DND-41 (cell line): ENCODE measurements at regions not wholly inside any gene's neighbourhood (a gene's known extent, or its start where the extent isn't known, plus 50 kb on each side); places are given as distances from the start of the nearest gene placed in this dataset.

Source experiments
- ATAC-seq: fragments of 200-7000 bp; cut with Tn5 transposase; 3 replicates; pipeline ENCODE4 v1.9.1; 2021; ENCODE audit warnings: low read depth; ENCODE audit not compliant: insufficient read depth
- DNase-seq: peaks from one replicate; pipeline ENCODE4 v3.0.0-alpha.2; 2020
- H2AFZ ChIP-seq: 2 replicates; pipeline ENCODE4 v1.6.0; 2012; ENCODE audit warnings: low read depth, low read length
- H3K27ac ChIP-seq: 2 replicates; pipeline ENCODE4 v1.5.1; 2012; ENCODE audit warnings: low read length, inconsistent platforms
- H3K27me3 ChIP-seq: fragments of 200-600 bp; sonication (generic); 2 replicates; pipeline ENCODE4 v1.6.0; 2012; ENCODE audit warnings: low read length, mild to moderate bottlenecking, inconsistent platforms; ENCODE audit not compliant: insufficient read depth, poor library complexity
- H3K36me3 ChIP-seq: 2 replicates; pipeline ENCODE4 v1.5.1; 2012; ENCODE audit warnings: low read length, inconsistent platforms; ENCODE audit not compliant: insufficient read depth
- H3K4me1 ChIP-seq: 2 replicates; pipeline ENCODE4 v1.5.1; 2012; ENCODE audit warnings: mild to moderate bottlenecking, low read length; ENCODE audit not compliant: insufficient read depth
- H3K4me2 ChIP-seq: 2 replicates; pipeline ENCODE4 v1.6.0; 2012; ENCODE audit warnings: mild to moderate bottlenecking, moderate library complexity, low read length, inconsistent platforms; ENCODE audit not compliant: insufficient read depth
- H3K4me3 ChIP-seq, 2 experiments: fragments of 200-600 bp in 1 of 2; shearing (Covaris generic) in 1 of 2; 2 replicates each; pipeline ENCODE4 v1.5.1; 2012 to 2016; ENCODE audit warnings: inconsistent platforms in 2 of 2, low read length in 2 of 2, mild to moderate bottlenecking in 2 of 2, low read depth in 1 of 2, moderate library complexity in 1 of 2
- H3K79me2 ChIP-seq: 2 replicates; pipeline ENCODE4 v1.6.0; 2012; ENCODE audit warnings: low read length, inconsistent platforms; ENCODE audit not compliant: insufficient read depth
- H3K9ac ChIP-seq: 2 replicates; pipeline ENCODE4 v1.6.0; 2012; ENCODE audit warnings: low read depth, mild to moderate bottlenecking, inconsistent platforms, low read length, moderate library complexity
- H3K9me3 ChIP-seq: 2 replicates; pipeline ENCODE4 v1.5.1; 2012; ENCODE audit warnings: low read length, moderate library complexity, mild to moderate bottlenecking, inconsistent platforms; ENCODE audit not compliant: insufficient read depth, severe bottlenecking
- H4K20me1 ChIP-seq: 2 replicates; pipeline ENCODE4 v1.6.0; 2012; ENCODE audit warnings: low read length; ENCODE audit not compliant: insufficient read depth
- EZH2 ChIP-seq: IDR thresholded peaks from 3 replicates; pipeline ENCODE4 v1.6.1; 2012; ENCODE audit warnings: borderline replicate concordance, low read depth, mild to moderate bottlenecking, moderate library complexity, low read length, inconsistent platforms; ENCODE audit not compliant: severe bottlenecking
- TF ChIP-seq, protein P1 (sequence below): IDR thresholded peaks from 2 replicates; pipeline ENCODE4 v1.5.1; 2012; ENCODE audit warnings: borderline replicate concordance, low read length, moderate library complexity, mild to moderate bottlenecking; ENCODE audit not compliant: poor library complexity, severe bottlenecking; ENCODE audit errors: extremely low read depth

DNA sequence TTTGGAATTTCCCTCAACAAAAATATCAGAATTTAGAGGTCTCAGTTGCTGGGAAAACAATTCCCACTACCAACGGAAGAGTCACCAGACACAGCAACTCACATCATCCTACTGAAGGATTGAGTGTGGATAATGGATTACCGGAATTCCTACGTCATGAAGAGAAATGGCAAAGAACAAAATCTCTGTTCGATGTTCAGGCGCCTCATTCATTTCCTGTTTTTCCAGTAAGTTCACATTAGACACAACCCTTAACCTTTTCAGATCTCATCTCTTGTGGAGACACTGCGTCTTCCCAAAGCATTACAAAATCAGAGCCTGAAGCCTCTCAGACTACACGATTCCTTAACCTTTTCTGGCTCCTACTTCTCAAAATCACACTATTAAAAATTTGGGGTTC, 58.5 kb upstream of the CPEB2 start:
- no peaks in the 10 kb centered on the region for H3K27me3 ChIP-seq
- H2AFZ ChIP-seq, result no peak overlapping the region
- no peak overlapping the region for H3K27ac ChIP-seq
- no peak overlapping the region for H3K9ac ChIP-seq
- DNase-seq, result no peak
- no peaks in the 10 kb centered on the region for H3K4me1 ChIP-seq
- ATAC-seq, result no peak
- TF ChIP-seq, protein P1, sequence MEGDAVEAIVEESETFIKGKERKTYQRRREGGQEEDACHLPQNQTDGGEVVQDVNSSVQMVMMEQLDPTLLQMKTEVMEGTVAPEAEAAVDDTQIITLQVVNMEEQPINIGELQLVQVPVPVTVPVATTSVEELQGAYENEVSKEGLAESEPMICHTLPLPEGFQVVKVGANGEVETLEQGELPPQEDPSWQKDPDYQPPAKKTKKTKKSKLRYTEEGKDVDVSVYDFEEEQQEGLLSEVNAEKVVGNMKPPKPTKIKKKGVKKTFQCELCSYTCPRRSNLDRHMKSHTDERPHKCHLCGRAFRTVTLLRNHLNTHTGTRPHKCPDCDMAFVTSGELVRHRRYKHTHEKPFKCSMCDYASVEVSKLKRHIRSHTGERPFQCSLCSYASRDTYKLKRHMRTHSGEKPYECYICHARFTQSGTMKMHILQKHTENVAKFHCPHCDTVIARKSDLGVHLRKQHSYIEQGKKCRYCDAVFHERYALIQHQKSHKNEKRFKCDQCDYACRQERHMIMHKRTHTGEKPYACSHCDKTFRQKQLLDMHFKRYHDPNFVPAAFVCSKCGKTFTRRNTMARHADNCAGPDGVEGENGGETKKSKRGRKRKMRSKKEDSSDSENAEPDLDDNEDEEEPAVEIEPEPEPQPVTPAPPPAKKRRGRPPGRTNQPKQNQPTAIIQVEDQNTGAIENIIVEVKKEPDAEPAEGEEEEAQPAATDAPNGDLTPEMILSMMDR, result no peak
- TF ChIP-seq EZH2, result no peak
- H3K4me2 ChIP-seq, result no peak overlapping the region
- no peaks in the 10 kb centered on the region for H4K20me1 ChIP-seq
- no peaks in the 10 kb centered on the region for H3K79me2 ChIP-seq
- H3K9me3 ChIP-seq, result no peaks in the 10 kb centered on the region
- no peak overlapping the region for H3K4me3 ChIP-seq
- H3K36me3 ChIP-seq, result no peaks in the 10 kb centered on the region

DNA sequence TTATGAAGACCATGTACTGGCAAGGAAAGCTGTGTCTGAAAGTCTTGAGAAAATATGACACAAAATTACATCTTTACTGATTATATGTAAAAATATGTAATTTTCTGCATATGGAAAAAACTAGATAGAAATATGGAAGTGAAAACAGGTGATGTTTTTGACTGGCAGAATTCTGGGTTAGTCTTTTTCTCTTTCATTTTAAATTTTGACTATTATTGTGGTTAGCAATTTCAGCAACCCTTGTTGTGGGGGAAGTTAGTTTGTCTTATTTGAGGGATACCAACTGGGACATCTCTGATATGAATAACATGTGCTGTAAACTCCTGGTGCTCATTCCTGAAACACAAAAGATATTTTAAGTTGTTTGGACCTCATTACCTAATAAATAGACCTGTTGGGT, 49.9 kb upstream of the CPEB2 start:
- no peak overlapping the region for H3K4me2 ChIP-seq
- no peak overlapping the region for H3K9ac ChIP-seq
- H3K79me2 ChIP-seq, result no peaks in the 10 kb centered on the region
- no peaks in the 10 kb centered on the region for H3K9me3 ChIP-seq
- H2AFZ ChIP-seq, result no peak overlapping the region
- H3K4me3 ChIP-seq, result no peak overlapping the region
- no peaks in the 10 kb centered on the region for H3K4me1 ChIP-seq
- H3K27ac ChIP-seq, result no peak overlapping the region
- H4K20me1 ChIP-seq, result no peaks in the 10 kb centered on the region
- DNase-seq, result no peak
- H3K27me3 ChIP-seq, result peaks cover 12% of the 10 kb centered on the region
- TF ChIP-seq, protein P1, result no peak
- no peak for TF ChIP-seq EZH2
- no peaks in the 10 kb centered on the region for H3K36me3 ChIP-seq
- ATAC-seq, result no peak
